GM18519 (cell line): ENCODE measurements at regions not wholly inside any gene's neighbourhood (a gene's known extent, or its start where the extent isn't known, plus 50 kb on each side); places are given as distances from the start of the nearest gene placed in this dataset.

Experiments used
- ATAC-seq: cut with Tn5 transposase; IDR thresholded peaks from one replicate; pipeline ENCODE4 v1.9.1; 2021; ENCODE audit warnings: mild to moderate bottlenecking, moderate library complexity; ENCODE audit not compliant: unreplicated experiment, low FRiP score

DNA sequence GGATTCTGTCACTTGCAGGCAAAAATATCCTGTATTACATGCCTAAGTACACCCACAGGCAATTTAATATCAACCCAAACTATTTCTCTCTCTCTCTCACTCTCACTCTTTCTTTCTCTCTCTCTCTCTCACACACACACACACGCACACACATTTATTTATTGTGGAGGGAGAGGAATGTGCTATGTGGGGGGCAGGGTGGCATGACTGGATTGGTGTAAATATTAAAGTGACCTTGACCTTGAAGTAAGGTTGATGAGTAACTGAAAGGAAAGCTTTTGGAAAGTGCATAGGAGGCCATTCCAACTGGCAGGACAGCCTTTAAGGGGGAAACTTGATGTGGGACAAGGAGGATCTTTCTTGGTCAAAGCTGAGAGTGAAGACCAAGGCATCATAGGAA is 589.7 kb upstream of the KIRREL3 start:
- no peak for ATAC-seq

DNA sequence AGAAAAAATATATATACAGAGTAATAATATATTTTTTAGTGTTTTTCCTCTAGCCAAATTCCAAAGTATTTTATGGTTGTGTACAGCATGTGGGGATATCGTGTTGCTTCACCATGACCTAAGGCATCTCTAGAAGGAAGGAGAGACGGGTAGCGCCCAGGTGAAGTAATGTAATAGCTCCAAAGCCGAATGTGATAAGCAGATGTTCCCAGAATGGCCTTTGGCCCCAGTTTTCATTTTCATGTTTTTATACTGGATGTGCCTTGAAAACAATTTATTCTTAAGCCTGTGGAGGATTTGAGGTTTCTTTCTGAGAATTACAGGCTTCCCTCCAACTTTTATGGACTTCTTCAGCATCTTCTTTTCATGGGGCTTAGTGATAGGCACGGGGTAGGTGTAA is 587.9 kb upstream of the KIRREL3 start:
- ATAC-seq, result no peak

- ATAC-seq, result no peak
Measured at GRCh38 chr11:127587511-127587910, 586.9 kb upstream of the KIRREL3 start.

DNA sequence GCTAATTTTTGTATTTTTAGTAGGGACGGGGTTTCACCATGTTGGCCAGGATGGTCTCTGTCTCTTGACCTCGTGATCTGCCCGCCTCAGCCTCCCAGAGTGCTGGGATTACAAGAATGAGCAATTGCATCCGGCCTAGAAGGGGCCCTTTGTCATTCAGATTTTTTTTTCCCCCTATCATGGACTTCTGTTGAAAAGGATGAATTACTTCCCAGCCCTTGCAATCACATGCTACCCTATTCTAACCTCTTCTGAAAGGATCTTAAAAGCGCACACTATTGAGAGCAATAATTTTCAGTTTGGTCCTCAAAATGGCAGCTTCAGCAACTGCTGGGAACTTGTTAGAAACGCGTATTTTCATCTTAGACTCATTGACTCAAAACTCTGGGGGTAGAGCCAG is 575.6 kb upstream of the KIRREL3 start:
- no peak for ATAC-seq

DNA sequence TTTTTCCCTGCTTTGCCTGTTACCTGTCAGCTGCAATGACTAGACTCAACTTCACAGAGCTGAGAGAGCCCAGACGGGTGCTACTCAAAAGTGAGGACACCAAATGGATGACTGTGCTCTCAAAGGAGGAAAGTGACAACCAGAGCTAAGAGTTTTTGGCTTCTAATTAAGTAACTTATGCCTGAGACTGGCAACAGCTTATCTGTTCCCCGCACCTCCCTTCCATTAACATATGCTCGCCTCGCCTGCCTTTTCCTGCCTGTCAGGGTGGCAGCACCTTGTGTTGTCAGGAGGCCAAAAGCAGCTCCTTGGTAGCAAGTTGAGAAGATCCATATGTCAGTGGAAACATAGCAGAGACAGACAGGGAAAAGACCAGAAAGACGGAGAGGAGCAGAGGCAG is 573.9 kb upstream of the KIRREL3 start:
- no peak for ATAC-seq

- no peak for ATAC-seq
Measured at GRCh38 chr11:127568891-127569290, 568.3 kb upstream of the KIRREL3 start.

- no peak for ATAC-seq
Measured at GRCh38 chr11:127567237-127567932, 566.8 kb upstream of the KIRREL3 start.

DNA sequence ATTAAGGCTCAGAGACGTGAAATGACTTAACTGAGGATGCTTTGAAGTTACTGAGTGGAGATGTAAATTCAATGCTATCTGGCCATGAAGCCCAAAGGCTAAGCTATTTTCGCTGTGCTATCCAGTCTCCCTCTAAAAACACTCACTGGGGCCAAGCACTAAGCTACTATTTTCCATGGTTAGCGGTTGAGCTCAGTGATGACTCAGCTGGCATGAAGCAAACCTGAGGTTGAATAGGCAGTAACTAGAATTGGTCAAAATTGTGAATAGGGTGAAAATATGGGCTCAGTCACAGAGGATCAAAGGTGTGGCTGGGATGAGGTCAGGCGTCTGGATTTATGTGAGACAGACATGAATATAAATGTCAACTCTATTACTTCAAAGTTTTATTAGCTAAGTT is 564.2 kb upstream of the KIRREL3 start:
- ATAC-seq, result no peak

- no peak for ATAC-seq
Measured at GRCh38 chr11:127559978-127560377, 559.4 kb upstream of the KIRREL3 start.

DNA sequence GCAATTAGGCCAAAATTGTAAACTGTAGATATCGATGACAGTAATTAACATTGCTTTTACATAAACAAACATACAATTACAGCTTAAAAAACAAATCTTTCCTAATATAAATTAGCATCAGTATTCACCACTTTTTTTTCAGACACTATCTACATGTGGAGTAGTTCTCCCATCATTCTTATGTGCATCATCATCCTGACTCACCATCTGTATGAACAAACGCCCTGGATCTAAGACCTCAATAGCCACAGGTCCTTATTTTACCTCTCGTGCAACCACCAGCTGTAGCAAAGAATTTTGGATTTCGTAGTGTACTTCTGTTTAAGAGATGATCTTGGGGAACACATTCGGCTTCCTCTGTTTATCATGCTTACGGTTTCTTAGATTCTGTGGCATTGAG is 551.9 kb upstream of the KIRREL3 start:
- ATAC-seq, result no peak

DNA sequence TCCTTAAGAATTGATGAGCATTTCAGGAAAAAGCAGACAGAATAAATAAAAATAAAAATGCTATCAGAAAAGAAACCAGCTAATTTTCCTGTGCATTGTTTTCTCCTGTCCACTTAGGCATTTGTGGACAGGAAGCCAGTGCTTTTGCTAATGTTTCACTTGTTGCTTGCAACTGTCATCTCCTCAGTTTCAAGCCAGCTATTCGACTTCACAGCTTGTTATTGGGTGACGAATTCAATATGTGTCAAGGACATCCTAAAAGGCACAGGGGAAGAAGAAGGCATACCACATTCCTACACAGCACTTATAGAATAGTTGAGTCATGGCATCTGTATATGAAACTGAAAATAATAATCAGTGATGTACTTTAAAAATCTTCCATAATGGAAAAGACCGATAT is 530.6 kb upstream of the KIRREL3 start:
- ATAC-seq, result no peak

DNA sequence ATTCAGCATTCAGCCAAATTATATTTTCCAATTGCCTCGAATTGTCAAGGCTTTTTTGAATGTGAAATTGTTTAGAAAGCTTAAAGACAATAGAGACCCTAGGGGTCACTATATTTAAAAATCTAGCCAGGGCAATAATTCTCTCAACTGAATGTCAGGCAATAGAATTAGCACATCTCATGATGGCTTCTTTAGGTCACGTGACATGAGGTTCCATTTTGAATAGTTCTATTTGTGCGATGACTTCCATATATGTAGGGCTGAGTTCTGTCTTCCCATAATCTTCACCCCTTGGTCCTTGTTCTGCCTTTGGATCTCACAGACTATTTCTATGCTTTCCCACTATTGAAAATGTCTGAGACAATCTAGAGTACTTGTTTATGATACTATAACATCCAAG is 527.7 kb upstream of the KIRREL3 start:
- no peak for ATAC-seq

DNA sequence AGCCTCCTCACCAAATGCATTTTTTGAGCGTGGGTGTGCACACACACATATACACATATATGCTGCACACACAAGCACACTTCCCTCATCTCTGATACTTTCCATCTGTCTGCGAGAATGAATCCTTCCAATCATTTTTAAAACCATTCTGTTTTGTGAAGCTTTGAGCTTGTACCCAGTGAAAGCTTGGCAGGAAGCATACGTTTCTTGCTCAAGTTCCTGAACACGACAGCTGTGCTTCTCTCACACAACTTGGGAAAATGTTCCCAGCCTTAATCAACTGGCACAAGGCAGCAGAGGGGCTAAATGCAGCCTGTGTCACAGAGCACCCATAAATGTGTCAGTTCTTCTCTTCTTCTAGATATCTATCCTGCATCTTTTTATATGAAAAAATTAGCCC is 524.0 kb upstream of the KIRREL3 start:
- ATAC-seq, result no peak

- ATAC-seq, result no peak
Measured at GRCh38 chr11:127521413-127521812, 520.8 kb upstream of the KIRREL3 start.

DNA sequence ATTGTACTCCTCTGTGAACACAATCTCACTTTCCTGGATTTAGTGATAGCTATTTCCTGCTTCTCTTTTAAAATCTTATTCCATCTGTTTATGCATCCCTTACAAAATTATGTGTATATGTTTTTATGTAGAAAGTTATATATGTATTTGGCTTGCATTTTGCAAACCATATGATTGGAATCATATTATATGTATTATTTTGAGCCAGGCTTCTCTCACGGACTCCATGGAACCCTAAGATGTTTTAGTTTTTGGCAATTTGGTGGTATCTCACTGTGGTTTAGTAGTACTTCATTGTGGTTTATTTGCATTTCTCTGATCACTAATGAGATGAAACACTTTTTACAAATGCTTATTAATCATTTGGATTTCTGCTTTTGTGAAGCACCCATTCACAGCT is 507.3 kb upstream of the KIRREL3 start:
- no peak for ATAC-seq

GRCh38 chr11:127506647-127507046 is 506.1 kb upstream of the KIRREL3 start:
- ATAC-seq, result no peak

DNA sequence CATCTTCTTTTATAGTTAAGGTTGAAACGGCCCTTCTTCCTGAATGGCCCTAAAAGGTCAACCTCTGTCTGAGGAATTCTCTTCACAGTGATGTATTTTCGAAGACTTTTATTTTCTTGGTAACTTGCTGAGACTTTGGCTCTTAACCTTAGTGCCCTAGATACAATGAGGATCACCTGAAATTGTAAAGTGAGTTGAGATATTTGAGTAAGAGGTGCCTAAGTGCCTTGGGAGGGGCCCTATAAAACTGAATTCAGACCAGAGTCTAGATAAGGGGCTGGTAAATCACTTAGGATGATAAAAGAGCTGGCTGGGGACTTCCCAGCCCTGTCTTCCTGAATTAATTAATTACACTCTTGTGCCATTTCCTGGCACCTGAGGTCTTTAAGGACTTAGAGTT is 505.6 kb upstream of the KIRREL3 start:
- no peak for ATAC-seq

GRCh38 chr11:127496165-127496564 is 495.6 kb upstream of the KIRREL3 start:
- ATAC-seq, result no peak

GRCh38 chr11:127493330-127494022 is 492.9 kb upstream of the KIRREL3 start:
- ATAC-seq, result no peak

GRCh38 chr11:127492029-127492428 is 491.5 kb upstream of the KIRREL3 start:
- no peak for ATAC-seq

GRCh38 chr11:127491589-127491988 is 491.0 kb upstream of the KIRREL3 start:
- no peak for ATAC-seq

DNA sequence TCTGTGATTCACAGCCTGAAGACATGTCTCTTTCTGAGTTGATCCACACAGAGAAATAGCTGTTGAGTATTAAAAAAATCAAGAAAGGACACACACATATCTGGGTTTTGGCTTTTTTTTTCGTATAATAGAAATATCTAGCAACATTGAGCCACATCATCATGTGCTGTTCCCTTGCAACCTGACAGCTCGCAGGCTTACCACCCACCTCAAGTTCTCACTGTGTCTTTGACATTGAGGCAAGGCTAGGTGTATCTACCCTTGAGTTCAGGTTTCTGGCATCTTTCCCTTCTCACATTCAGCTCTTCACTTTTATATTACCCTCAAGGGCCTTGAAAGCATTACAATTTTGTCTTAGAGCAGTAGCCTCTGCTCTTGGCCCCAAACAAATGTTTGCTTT is 490.3 kb upstream of the KIRREL3 start:
- ATAC-seq, result no peak
